ENCODE measurements at regions not wholly inside any gene's neighbourhood (a gene's known extent, or its start where the extent isn't known, plus 50 kb on each side); places are given as distances from the start of the nearest gene placed in this dataset.

DNA sequence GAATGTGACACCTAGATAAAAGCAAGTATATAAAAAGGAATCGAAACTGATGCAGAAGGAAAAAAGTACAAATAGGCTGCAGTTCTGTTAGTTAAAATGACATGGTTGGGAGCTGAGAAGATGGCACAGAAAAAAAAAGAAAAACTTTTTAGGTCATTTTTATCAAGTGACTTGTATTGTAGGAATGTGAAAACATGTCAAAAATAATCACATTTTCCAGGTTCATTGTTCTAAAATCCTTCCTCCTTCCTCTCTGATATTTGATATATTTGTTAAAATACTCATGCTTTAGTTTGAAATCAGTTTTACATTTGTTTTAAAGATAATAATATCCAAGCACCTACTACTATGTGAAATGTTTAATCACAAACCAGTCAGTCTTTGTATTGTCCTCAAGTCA lies 507.9 kb downstream of the PRKD1 start:
- H3K27me3 ChIP-seq (replicated peaks; ENCODE audit: insufficient read depth), result no peaks in the 10 kb centered on the region
- H3K4me3 ChIP-seq, result no peak overlapping the region
- H3K9me3 ChIP-seq, result no peaks in the 10 kb centered on the region
- H3K36me3 ChIP-seq, result no peaks in the 10 kb centered on the region
- intact Hi-C loops (cut with DNase I), result no loop called here
- WGBS, result 57% methylated on average over 1 of the region's 1 CpG
- DNase-seq (ENCODE audit: low spot score), result no peak
- TF ChIP-seq CTCF (IDR thresholded peaks at IDR 0.05) (no peak), POLR2A (IDR thresholded peaks at IDR 0.05) (no peak), POLR2AphosphoS5 (IDR thresholded peaks at IDR 0.05) (no peak)
- H3K27ac ChIP-seq, result no peak overlapping the region
- no peaks in the 10 kb centered on the region for H3K4me1 ChIP-seq (replicated peaks)

- DNase-seq (ENCODE audit: low spot score), result no peak
These were observed 506.4 kb downstream of the PRKD1 start for GRCh38 chr14:29421156-29421728.

DNA sequence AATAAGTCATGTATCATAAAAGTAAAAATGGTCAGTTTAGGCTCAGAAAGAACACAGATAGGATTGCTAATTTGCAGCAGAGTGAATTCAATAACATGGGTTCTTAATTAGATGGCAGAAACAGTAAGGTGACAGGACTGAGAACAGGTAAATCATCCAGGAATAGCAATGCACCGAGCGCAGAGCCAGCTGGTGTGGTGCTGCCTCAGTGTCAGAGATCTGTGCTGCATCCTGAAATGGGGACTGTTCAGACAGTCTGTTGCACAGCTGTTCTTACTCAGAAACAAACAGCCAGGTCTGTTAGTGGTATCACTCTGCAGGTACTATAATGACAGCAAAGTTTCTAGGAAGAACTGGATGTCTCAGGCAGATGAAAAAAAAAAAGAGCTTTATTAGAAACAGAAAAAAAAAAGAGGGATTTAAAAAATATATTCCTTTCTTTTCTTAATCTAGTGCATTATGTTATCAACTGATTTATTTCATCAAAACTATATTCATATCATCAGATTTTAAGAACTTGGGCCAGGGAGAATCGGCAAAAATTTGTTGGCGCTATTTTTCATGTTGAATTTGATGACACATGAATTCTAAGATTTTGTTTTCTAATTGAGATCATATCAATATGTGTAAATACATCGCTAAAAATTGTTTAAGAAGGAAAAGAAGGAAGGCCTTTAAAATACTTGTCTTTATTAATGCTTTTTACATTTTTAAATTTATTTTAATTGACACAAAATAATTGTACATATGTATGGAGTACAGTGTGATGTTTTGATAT lies 501.8 kb downstream of the PRKD1 start:
- intact Hi-C loops (cut with DNase I), result no loop called here
- no peak for DNase-seq (ENCODE audit: low spot score)

More at GRCh38 chr14:29421156-29421728, 506.4 kb downstream of the PRKD1 start:
- no peaks in the 10 kb centered on the region for H3K4me1 ChIP-seq (replicated peaks)
- no peak overlapping the region for H3K4me3 ChIP-seq
- no peaks in the 10 kb centered on the region for H3K36me3 ChIP-seq
- H3K9me3 ChIP-seq, result no peaks in the 10 kb centered on the region
- intact Hi-C loops (cut with DNase I), result no loop called here
- H3K27ac ChIP-seq, result no peak overlapping the region
- no peaks in the 10 kb centered on the region for H3K27me3 ChIP-seq (replicated peaks; ENCODE audit: insufficient read depth)
- TF ChIP-seq POLR2A (IDR thresholded peaks at IDR 0.05) (no peak), POLR2AphosphoS5 (IDR thresholded peaks at IDR 0.05) (no peak), CTCF (IDR thresholded peaks at IDR 0.05) (no peak)

GRCh38 chr14:29442696-29443095 lies 485.0 kb downstream of the PRKD1 start:
- 84% methylated on average over 3 of the region's 3 CpGs for WGBS
- no peaks in the 10 kb centered on the region for H3K4me1 ChIP-seq (replicated peaks)
- H3K9me3 ChIP-seq, result no peaks in the 10 kb centered on the region
- intact Hi-C loops (cut with DNase I), result no loop called here
- no peaks in the 10 kb centered on the region for H3K27me3 ChIP-seq (replicated peaks; ENCODE audit: insufficient read depth)
- H3K36me3 ChIP-seq, result no peaks in the 10 kb centered on the region
- no peak overlapping the region for H3K27ac ChIP-seq
- TF ChIP-seq POLR2A (IDR thresholded peaks at IDR 0.05) (no peak), POLR2AphosphoS5 (IDR thresholded peaks at IDR 0.05) (no peak), CTCF (IDR thresholded peaks at IDR 0.05) (no peak)
- no peak overlapping the region for H3K4me3 ChIP-seq
- no peak for DNase-seq (ENCODE audit: low spot score)

More for the DNA sequence above, 501.8 kb downstream of the PRKD1 start:
- Histone ChIP-seq H3K27me3 (replicated peaks; ENCODE audit: insufficient read depth) (no peaks in the 10 kb centered on the region), H3K4me3 (no peak overlapping the region), H3K27ac (no peak overlapping the region), H3K36me3 (no peaks in the 10 kb centered on the region), H3K9me3 (no peaks in the 10 kb centered on the region), H3K4me1 (replicated peaks) (no peaks in the 10 kb centered on the region)
- TF ChIP-seq POLR2AphosphoS5 (IDR thresholded peaks at IDR 0.05), result no peak
- 69% methylated on average over 5 of the region's 5 CpGs for WGBS

- 55% methylated on average over 2 of the region's 2 CpGs for WGBS
- no peaks in the 10 kb centered on the region for H3K9me3 ChIP-seq
These were observed 483.4 kb downstream of the PRKD1 start for GRCh38 chr14:29444216-29444615.

More at GRCh38 chr14:29444216-29444615, 483.4 kb downstream of the PRKD1 start:
- H3K4me3 ChIP-seq, result no peak overlapping the region
- no peaks in the 10 kb centered on the region for H3K27me3 ChIP-seq (replicated peaks; ENCODE audit: insufficient read depth)
- no peak for TF ChIP-seq POLR2AphosphoS5 (IDR thresholded peaks at IDR 0.05)
- TF ChIP-seq POLR2A (IDR thresholded peaks at IDR 0.05), result no peak
- no peak for TF ChIP-seq CTCF (IDR thresholded peaks at IDR 0.05)
- no peak overlapping the region for H3K27ac ChIP-seq
- no peaks in the 10 kb centered on the region for H3K4me1 ChIP-seq (replicated peaks)
- no peak for DNase-seq (ENCODE audit: low spot score)
- H3K36me3 ChIP-seq, result no peaks in the 10 kb centered on the region
- intact Hi-C loops (cut with DNase I), result no loop called here
